Loucy (cell line): ENCODE measurements at regions not wholly inside any gene's neighbourhood (a gene's known extent, or its start where the extent isn't known, plus 50 kb on each side); places are given as distances from the start of the nearest gene placed in this dataset.

ENCODE experiments used
- H2AFZ ChIP-seq: fragments of 200-600 bp; sonication (generic); 2 replicates; pipeline ENCODE4 v1.6.0; 2016; ENCODE audit warnings: antibody characterized with exemption, mild to moderate bottlenecking, low read length, moderate library complexity
- H3F3A ChIP-seq: fragments of 200-600 bp; 2 replicates; pipeline ENCODE4 v1.6.0; 2016; ENCODE audit warnings: antibody characterized with exemption, low read depth, mild to moderate bottlenecking
- H3K27me3 ChIP-seq: fragments of 200-600 bp; sonication (generic); 2 replicates; pipeline ENCODE4 v1.6.1; 2014; ENCODE audit warnings: low read length, mild to moderate bottlenecking; ENCODE audit not compliant: insufficient read depth, poor library complexity, severe bottlenecking
- H3K36me3 ChIP-seq: fragments of 200-600 bp; sonication (generic); 2 replicates; pipeline ENCODE4 v1.6.1; 2016; ENCODE audit warnings: low read length; ENCODE audit not compliant: insufficient read depth
- H3K4me1 ChIP-seq: fragments of 200-600 bp; sonication (generic); 2 replicates; pipeline ENCODE4 v1.5.1; 2014; ENCODE audit warnings: low read length, mild to moderate bottlenecking; ENCODE audit not compliant: insufficient read depth, poor library complexity, severe bottlenecking
- H3K4me2 ChIP-seq: fragments of 200-600 bp; sonication (generic); 2 replicates; pipeline ENCODE4 v1.6.0; 2014; ENCODE audit warnings: antibody characterized with exemption, low read length, low read depth, mild to moderate bottlenecking; ENCODE audit not compliant: poor library complexity, severe bottlenecking
- H3K4me3 ChIP-seq: fragments of 200-600 bp; sonication (generic); 2 replicates; pipeline ENCODE4 v1.5.1; 2014; ENCODE audit warnings: low read length, mild to moderate bottlenecking, mixed read lengths; ENCODE audit not compliant: poor library complexity, severe bottlenecking
- H3K79me2 ChIP-seq: fragments of 200-600 bp; sonication (generic); 2 replicates; pipeline ENCODE4 v1.6.1; 2014; ENCODE audit warnings: low read length; ENCODE audit not compliant: insufficient read depth
- H3K9ac ChIP-seq: fragments of 200-600 bp; sonication (generic); 2 replicates; pipeline ENCODE4 v1.6.0; 2014; ENCODE audit warnings: mild to moderate bottlenecking, low read depth, low read length, moderate library complexity; ENCODE audit not compliant: poor library complexity, severe bottlenecking
- H3K9me2 ChIP-seq: fragments of 200-600 bp; sonication (generic); replicated peaks from 2 replicates; pipeline ENCODE4 v1.6.1; 2016; ENCODE audit warnings: low read depth, low read length, mixed read lengths
- H3K9me3 ChIP-seq: fragments of 200-600 bp; sonication (generic); 2 replicates; pipeline ENCODE4 v1.6.1; 2014; ENCODE audit warnings: mild to moderate bottlenecking, antibody characterized with exemption, low read length, low read depth; ENCODE audit not compliant: insufficient read depth
- H4K20me1 ChIP-seq: fragments of 200-600 bp; sonication (generic); 2 replicates; pipeline ENCODE4 v1.6.0; 2014; ENCODE audit warnings: antibody characterized with exemption, low read length, mild to moderate bottlenecking; ENCODE audit not compliant: insufficient read depth, poor library complexity, severe bottlenecking
- CTCF ChIP-seq: fragments of 200-600 bp; sonication (generic); conservative IDR thresholded peaks from 2 replicates; pipeline ENCODE4 v1.5.1; 2014; ENCODE audit warnings: mild to moderate bottlenecking, antibody characterized with exemption, low read length
- EZH2phosphoT487 ChIP-seq: fragments of 200-600 bp; IDR thresholded peaks from 2 replicates; pipeline ENCODE4 v1.6.1; 2018; ENCODE audit warnings: antibody characterized with exemption, mild to moderate bottlenecking, moderate library complexity, borderline replicate concordance

DNA sequence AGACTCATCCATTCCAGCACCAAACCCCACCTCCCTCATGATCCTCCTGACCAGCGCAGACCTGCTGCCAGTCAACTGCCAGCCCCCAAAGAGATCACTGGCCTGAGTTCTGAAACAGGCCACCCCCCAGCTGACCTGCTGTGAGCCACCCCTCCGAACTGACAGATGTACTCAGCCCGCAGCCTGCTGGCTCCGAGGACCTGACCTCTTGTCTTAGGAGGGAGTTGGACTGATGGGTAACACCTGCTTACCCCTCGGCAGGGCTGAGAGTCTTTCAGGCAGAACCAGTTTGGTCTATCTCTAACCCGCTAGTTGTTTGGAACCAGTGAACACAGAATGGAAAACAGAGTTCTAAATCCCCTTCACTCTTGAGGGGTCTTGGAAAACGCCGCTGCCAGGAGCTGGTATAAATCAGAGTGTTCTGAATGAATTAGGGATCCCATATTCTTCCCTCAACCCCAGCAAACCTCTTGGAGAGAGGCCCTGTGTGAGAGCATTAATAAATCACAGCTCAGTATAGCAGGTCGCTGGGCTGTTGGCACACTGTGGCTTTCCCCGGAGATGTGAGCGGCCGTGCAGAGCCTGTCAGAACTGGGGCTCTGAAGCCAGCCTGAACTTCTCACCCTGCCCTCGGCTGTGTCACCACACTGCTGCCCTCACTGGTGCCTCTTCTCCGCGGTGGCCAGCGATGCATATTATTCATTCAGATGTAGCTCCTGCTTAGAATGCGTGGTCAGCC is 165.1 kb upstream of the NCAM1 start:
- Histone ChIP-seq H3K4me1 (no peaks in the 10 kb centered on the region), H3K27me3 (no peaks in the 10 kb centered on the region), H3K36me3 (no peaks in the 10 kb centered on the region), H3K4me2 (no peak overlapping the region), H3K9ac (no peak overlapping the region), H3K4me3 (no peak overlapping the region), H3K9me3 (peaks cover 5% of the 10 kb centered on the region; the same call in 1 of the 2 replicates), H4K20me1 (no peaks in the 10 kb centered on the region), H2AFZ (no peak overlapping the region), H3K9me2 (no peaks in the 10 kb centered on the region), H3F3A (no peaks in the 10 kb centered on the region), H3K79me2 (no peaks in the 10 kb centered on the region)
- TF ChIP-seq CTCF: no peak
- TF ChIP-seq EZH2phosphoT487: no peak

DNA sequence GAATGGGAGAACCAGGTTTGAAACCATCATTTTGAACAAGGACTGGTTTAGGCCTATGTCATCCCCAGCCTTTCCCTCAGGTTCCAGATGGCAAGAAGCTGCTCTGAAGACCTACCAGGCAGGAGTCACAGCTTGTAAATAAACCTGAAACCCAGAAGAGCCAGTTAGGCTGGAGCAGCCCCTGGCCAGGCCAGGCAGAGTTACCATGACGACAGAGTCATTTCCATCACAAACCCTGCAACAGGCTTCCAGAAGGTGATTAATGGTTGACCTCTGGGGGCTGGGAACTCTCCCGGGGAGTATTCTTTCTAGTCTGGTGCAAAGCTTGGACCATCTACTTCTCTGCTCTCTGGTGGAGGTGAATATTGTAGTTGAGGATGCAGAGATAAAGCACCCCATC is 164.1 kb upstream of the NCAM1 start:
- H3K36me3 ChIP-seq: no peaks in the 10 kb centered on the region
- H3K9me3 ChIP-seq: peaks cover 5% of the 10 kb centered on the region; the same call in 1 of the 2 replicates
- no peaks in the 10 kb centered on the region for H3K9me2 ChIP-seq
- H4K20me1 ChIP-seq: no peaks in the 10 kb centered on the region
- no peaks in the 10 kb centered on the region for H3F3A ChIP-seq
- no peak overlapping the region for H3K4me3 ChIP-seq
- no peak overlapping the region for H2AFZ ChIP-seq
- no peaks in the 10 kb centered on the region for H3K79me2 ChIP-seq
- TF ChIP-seq EZH2phosphoT487: no peak
- TF ChIP-seq CTCF: no peak
- no peaks in the 10 kb centered on the region for H3K27me3 ChIP-seq
- no peaks in the 10 kb centered on the region for H3K4me1 ChIP-seq
- no peak overlapping the region for H3K9ac ChIP-seq
- H3K4me2 ChIP-seq: no peak overlapping the region

GRCh38 chr11:112797648-112798293 is 163.4 kb upstream of the NCAM1 start:
- Histone ChIP-seq H3K27me3 (no peaks in the 10 kb centered on the region), H3F3A (no peaks in the 10 kb centered on the region), H3K4me1 (no peaks in the 10 kb centered on the region), H3K9me2 (no peaks in the 10 kb centered on the region), H3K4me3 (no peak overlapping the region), H3K36me3 (no peaks in the 10 kb centered on the region), H4K20me1 (no peaks in the 10 kb centered on the region), H3K9ac (no peak overlapping the region), H3K9me3 (peaks cover 5% of the 10 kb centered on the region; the same call in 1 of the 2 replicates), H3K4me2 (no peak overlapping the region), H3K79me2 (no peaks in the 10 kb centered on the region), H2AFZ (no peak overlapping the region)
- TF ChIP-seq EZH2phosphoT487: no peak
- peak; percentile 29; the same call in 1 of the 2 replicates for TF ChIP-seq CTCF
